Inferior parietal cortex (tissue), 1 donor: ENCODE measurements at regions not wholly inside any gene's neighbourhood (a gene's known extent, or its start where the extent isn't known, plus 50 kb on each side); places are given as distances from the start of the nearest gene placed in this dataset.
A peak's percentile ranks its signal among the peaks of the same experiment; 100 is the strongest.

Experiments used
- DNase-seq: peaks from one replicate; pipeline ENCODE4 v3.0.0-alpha.2; 2016; ENCODE audit errors: extremely low spot score

GRCh38 chr2:134119713-134120405 is 134.0 kb upstream of the MGAT5 start:
- peak; percentile 88 for DNase-seq

GRCh38 chr2:134120406-134120732 is 133.5 kb upstream of the MGAT5 start:
- DNase-seq, result no peak

- DNase-seq, result no peak
These were observed 132.9 kb upstream of the MGAT5 start for GRCh38 chr2:134120733-134121630.

- DNase-seq, result no peak
These were observed 131.3 kb upstream of the MGAT5 start for GRCh38 chr2:134122610-134123009.

GRCh38 chr2:134123332-134123731 is 130.5 kb upstream of the MGAT5 start:
- no peak for DNase-seq

- DNase-seq, result no peak
These were observed 129.7 kb upstream of the MGAT5 start for GRCh38 chr2:134124047-134124753.

GRCh38 chr2:134127496-134127895 is 126.4 kb upstream of the MGAT5 start:
- DNase-seq, result no peak

GRCh38 chr2:134128746-134129145 is 125.1 kb upstream of the MGAT5 start:
- no peak for DNase-seq

- no peak for DNase-seq
These were observed 123.9 kb upstream of the MGAT5 start for GRCh38 chr2:134129900-134130537.

- no peak for DNase-seq
These were observed 122.0 kb upstream of the MGAT5 start for GRCh38 chr2:134131681-134132489.

GRCh38 chr2:134132490-134132857 is 121.4 kb upstream of the MGAT5 start:
- no peak for DNase-seq

- DNase-seq, result no peak
These were observed 120.1 kb upstream of the MGAT5 start for GRCh38 chr2:134133622-134134312.

- DNase-seq, result no peak
These were observed 119.6 kb upstream of the MGAT5 start for GRCh38 chr2:134134313-134134706.

- DNase-seq, result no peak
These were observed 119.0 kb upstream of the MGAT5 start for GRCh38 chr2:134134827-134135226.

GRCh38 chr2:134135793-134136192 is 118.1 kb upstream of the MGAT5 start:
- no peak for DNase-seq

GRCh38 chr2:134136731-134137130 is 117.1 kb upstream of the MGAT5 start:
- DNase-seq, result no peak

GRCh38 chr2:134137182-134137611 is 116.7 kb upstream of the MGAT5 start:
- no peak for DNase-seq

- DNase-seq, result no peak
These were observed 115.8 kb upstream of the MGAT5 start for GRCh38 chr2:134138115-134138514.

- DNase-seq, result no peak
These were observed 114.3 kb upstream of the MGAT5 start for GRCh38 chr2:134139611-134140010.

- peak; percentile 52 for DNase-seq
These were observed 113.6 kb upstream of the MGAT5 start for GRCh38 chr2:134140251-134140661.
